ENCODE measurements at regions not wholly inside any gene's neighbourhood (a gene's known extent, or its start where the extent isn't known, plus 50 kb on each side); places are given as distances from the start of the nearest gene placed in this dataset.

DNA sequence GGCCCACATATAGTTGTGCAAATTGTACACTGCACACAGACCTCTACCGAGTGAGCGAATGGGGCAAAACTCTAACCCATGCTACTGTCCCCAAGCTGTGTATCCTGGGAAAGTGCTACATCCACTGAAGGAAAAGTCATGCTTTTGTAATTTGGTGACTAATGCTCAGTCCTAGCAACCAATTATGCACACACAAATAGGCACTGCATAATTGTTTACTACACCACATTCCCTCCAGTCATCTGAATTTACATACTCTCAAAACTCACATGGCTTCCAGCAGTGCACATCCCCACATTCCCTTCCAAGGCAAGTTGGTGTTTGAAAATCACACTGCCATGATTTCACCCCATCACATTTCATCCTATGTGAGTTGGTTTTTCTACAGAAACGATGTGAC lies 125.9 kb upstream of the OSMR start:
- TF ChIP-seq, protein P1, sequence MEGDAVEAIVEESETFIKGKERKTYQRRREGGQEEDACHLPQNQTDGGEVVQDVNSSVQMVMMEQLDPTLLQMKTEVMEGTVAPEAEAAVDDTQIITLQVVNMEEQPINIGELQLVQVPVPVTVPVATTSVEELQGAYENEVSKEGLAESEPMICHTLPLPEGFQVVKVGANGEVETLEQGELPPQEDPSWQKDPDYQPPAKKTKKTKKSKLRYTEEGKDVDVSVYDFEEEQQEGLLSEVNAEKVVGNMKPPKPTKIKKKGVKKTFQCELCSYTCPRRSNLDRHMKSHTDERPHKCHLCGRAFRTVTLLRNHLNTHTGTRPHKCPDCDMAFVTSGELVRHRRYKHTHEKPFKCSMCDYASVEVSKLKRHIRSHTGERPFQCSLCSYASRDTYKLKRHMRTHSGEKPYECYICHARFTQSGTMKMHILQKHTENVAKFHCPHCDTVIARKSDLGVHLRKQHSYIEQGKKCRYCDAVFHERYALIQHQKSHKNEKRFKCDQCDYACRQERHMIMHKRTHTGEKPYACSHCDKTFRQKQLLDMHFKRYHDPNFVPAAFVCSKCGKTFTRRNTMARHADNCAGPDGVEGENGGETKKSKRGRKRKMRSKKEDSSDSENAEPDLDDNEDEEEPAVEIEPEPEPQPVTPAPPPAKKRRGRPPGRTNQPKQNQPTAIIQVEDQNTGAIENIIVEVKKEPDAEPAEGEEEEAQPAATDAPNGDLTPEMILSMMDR (conservative IDR thresholded peaks at IDR 0.05; ENCODE audit: low read depth, low read length): no peak
- TF ChIP-seq EZH2 (IDR thresholded peaks at IDR 0.05; ENCODE audit: borderline replicate concordance, low read depth, low read length, poor library complexity, severe bottlenecking): no peak
- peak overlapping the region; percentile 90 for H3K27ac ChIP-seq (ENCODE audit: low read depth, low read length, poor library complexity, severe bottlenecking)
- intact Hi-C loops (cut with micrococcal nuclease; ENCODE audit: unreplicated experiment): loop anchor here (1.0 to 10.0 kb wide), 3 partner anchors 60 to 1148 kb away; partner anchors contain the start of gene LIFR
- no peaks in the 10 kb centered on the region for H3K27me3 ChIP-seq (replicated peaks; ENCODE audit: insufficient read depth, low read depth, low read length, poor library complexity)
- peak; percentile 90 for DNase-seq (ENCODE audit: low spot score)
- no peaks in the 10 kb centered on the region for H3K36me3 ChIP-seq (ENCODE audit: insufficient read depth, low read length, poor library complexity, severe bottlenecking)
- H3K4me1 ChIP-seq (ENCODE audit: insufficient read depth, low read length, poor library complexity, severe bottlenecking): peaks cover 87% of the 10 kb centered on the region
- no peaks in the 10 kb centered on the region for H3K9me3 ChIP-seq (ENCODE audit: low read depth, low read length, poor library complexity, severe bottlenecking)
- ChIA-PET POLR2A (ENCODE audit: low non-redundant PET) (no interaction called here), CTCF (no interaction called here)
- no TSS peak for BruUV-seq (replicated peaks)
- peak overlapping the region; percentile 11 for H3K4me3 ChIP-seq (ENCODE audit: low read depth, low read length, poor library complexity, severe bottlenecking)

DNA sequence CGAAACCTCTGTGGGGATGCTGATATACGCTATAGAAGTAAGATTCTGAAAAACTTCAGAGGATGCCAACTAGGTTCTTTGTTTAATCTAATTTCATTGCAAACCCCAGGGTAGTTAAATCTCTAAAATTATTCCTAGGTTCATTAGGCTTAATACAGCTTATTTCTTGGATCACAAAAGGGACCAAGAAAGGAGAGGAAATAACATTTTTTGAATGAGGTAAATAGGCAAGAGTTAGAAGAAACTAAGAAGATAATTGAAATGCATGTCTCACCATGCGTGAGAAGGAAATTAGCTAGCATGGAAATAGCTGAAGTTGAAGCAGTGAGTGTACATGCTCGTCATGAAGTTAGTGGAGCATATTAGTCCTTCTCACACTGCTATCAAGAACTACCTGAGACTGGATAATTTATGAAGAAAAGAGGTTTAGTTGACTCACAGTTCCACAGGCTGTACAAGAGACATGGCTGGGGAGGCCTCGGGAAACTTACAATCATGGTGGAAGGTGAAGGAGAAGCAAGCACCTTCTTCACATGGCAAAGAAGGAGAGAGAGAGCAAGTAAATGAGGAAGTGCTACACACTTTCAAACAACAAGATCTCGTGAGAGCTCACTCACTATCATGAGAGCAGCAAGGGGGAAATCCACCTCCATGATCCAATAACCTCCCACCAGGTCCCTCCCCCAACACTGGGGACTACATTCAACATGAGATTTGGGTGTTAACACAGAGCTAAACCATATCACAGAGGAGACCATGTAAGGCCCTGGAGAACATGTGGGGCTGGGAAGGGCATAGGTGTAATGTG lies 125.1 kb upstream of the OSMR start:
- no peak for TF ChIP-seq EZH2 (IDR thresholded peaks at IDR 0.05; ENCODE audit: borderline replicate concordance, low read depth, low read length, poor library complexity, severe bottlenecking)
- TF ChIP-seq, protein P1 (conservative IDR thresholded peaks at IDR 0.05; ENCODE audit: low read depth, low read length): no peak
- peak overlapping the region; percentile 11 for H3K4me3 ChIP-seq (ENCODE audit: low read depth, low read length, poor library complexity, severe bottlenecking)
- H3K36me3 ChIP-seq (ENCODE audit: insufficient read depth, low read length, poor library complexity, severe bottlenecking): no peaks in the 10 kb centered on the region
- no peaks in the 10 kb centered on the region for H3K27me3 ChIP-seq (replicated peaks; ENCODE audit: insufficient read depth, low read depth, low read length, poor library complexity)
- H3K27ac ChIP-seq (ENCODE audit: low read depth, low read length, poor library complexity, severe bottlenecking): peak overlapping the region; percentile 90
- ChIA-PET CTCF (no interaction called here), POLR2A (ENCODE audit: low non-redundant PET) (no interaction called here)
- peaks cover 91% of the 10 kb centered on the region for H3K4me1 ChIP-seq (ENCODE audit: insufficient read depth, low read length, poor library complexity, severe bottlenecking)
- peak; percentile 71 for DNase-seq (ENCODE audit: low spot score)
- no peaks in the 10 kb centered on the region for H3K9me3 ChIP-seq (ENCODE audit: low read depth, low read length, poor library complexity, severe bottlenecking)
- TSS peak; percentile 46 for BruUV-seq (replicated peaks)
- intact Hi-C loops (cut with micrococcal nuclease; ENCODE audit: unreplicated experiment): loop anchor here (5.0 kb wide), 1 partner anchor 1148 kb away; no protein-coding TSS in a partner anchor

DNA sequence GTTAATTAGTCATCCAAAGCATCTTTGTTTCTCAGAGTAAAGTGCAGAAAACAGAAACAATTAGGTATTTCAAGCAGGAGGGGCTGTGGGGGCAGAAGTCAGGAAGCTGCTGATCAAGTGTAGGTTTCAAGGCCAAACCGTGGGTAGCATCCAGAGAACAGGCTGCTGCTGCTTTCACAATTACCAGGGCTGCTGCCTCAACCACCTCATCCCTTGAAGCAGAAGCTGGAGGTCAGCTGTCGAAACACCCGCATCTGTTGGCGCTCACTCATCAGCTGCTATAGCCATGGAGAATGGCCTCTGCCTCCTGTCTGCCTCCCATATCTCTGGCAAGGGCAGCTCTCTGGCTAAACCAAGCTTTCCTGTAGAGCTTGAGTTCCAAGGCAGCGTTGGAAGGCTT lies 122.9 kb upstream of the OSMR start:
- intact Hi-C loops (cut with micrococcal nuclease; ENCODE audit: unreplicated experiment): loop anchor here (5.0 kb wide), 1 partner anchor 1151 kb away; no protein-coding TSS in a partner anchor
- ChIA-PET POLR2A (ENCODE audit: low non-redundant PET) (no interaction called here), CTCF (no interaction called here)
- no peak overlapping the region for H3K4me3 ChIP-seq (ENCODE audit: low read depth, low read length, poor library complexity, severe bottlenecking)
- H3K27ac ChIP-seq (ENCODE audit: low read depth, low read length, poor library complexity, severe bottlenecking): peak overlapping the region; percentile 93
- no peaks in the 10 kb centered on the region for H3K9me3 ChIP-seq (ENCODE audit: low read depth, low read length, poor library complexity, severe bottlenecking)
- no peak for DNase-seq (ENCODE audit: low spot score)
- TF ChIP-seq, protein P1 (conservative IDR thresholded peaks at IDR 0.05; ENCODE audit: low read depth, low read length): no peak
- no peak for TF ChIP-seq EZH2 (IDR thresholded peaks at IDR 0.05; ENCODE audit: borderline replicate concordance, low read depth, low read length, poor library complexity, severe bottlenecking)
- peaks cover 85% of the 10 kb centered on the region for H3K4me1 ChIP-seq (ENCODE audit: insufficient read depth, low read length, poor library complexity, severe bottlenecking)
- no peaks in the 10 kb centered on the region for H3K36me3 ChIP-seq (ENCODE audit: insufficient read depth, low read length, poor library complexity, severe bottlenecking)
- no peaks in the 10 kb centered on the region for H3K27me3 ChIP-seq (replicated peaks; ENCODE audit: insufficient read depth, low read depth, low read length, poor library complexity)
- no TSS peak for BruUV-seq (replicated peaks)

All from A673 (cell line).